ENCODE measurements at regions not wholly inside any gene's neighbourhood (a gene's known extent, or its start where the extent isn't known, plus 50 kb on each side); places are given as distances from the start of the nearest gene placed in this dataset.

- no peak for TF ChIP-seq CTCF (IDR thresholded peaks at IDR 0.05; ENCODE audit: insufficient read depth, low read length, poor library complexity, severe bottlenecking)
- Histone ChIP-seq H3K36me3 (ENCODE audit: control insufficient read depth, insufficient read depth, low read length) (no peaks in the 10 kb centered on the region), H3K27me3 (replicated peaks; ENCODE audit: control insufficient read depth, insufficient read depth, low read length) (no peaks in the 10 kb centered on the region), H3K4me3 (replicated peaks; ENCODE audit: low read depth, low read length) (no peak overlapping the region)
- no peak for DNase-seq (ENCODE audit: extremely low read depth, insufficient read length)
These were observed 276.0 kb downstream of the FOXG1 start for GRCh38 chr14:29042551-29042950.

GRCh38 chr14:29043737-29044136, 277.1 kb downstream of the FOXG1 start:
- DNase-seq (ENCODE audit: extremely low read depth, insufficient read length): no peak
- TF ChIP-seq CTCF (IDR thresholded peaks at IDR 0.05; ENCODE audit: insufficient read depth, low read length, poor library complexity, severe bottlenecking): no peak

GRCh38 chr14:29045237-29045636, 278.6 kb downstream of the FOXG1 start:
- Histone ChIP-seq H3K4me3 (replicated peaks; ENCODE audit: low read depth, low read length) (no peak overlapping the region), H3K27me3 (replicated peaks; ENCODE audit: control insufficient read depth, insufficient read depth, low read length) (no peaks in the 10 kb centered on the region), H3K36me3 (ENCODE audit: control insufficient read depth, insufficient read depth, low read length) (no peaks in the 10 kb centered on the region)
- DNase-seq (ENCODE audit: extremely low read depth, insufficient read length): no peak
- no peak for TF ChIP-seq CTCF (IDR thresholded peaks at IDR 0.05; ENCODE audit: insufficient read depth, low read length, poor library complexity, severe bottlenecking)

More at GRCh38 chr14:29043737-29044136, 277.1 kb downstream of the FOXG1 start:
- Histone ChIP-seq H3K4me3 (replicated peaks; ENCODE audit: low read depth, low read length) (no peak overlapping the region), H3K36me3 (ENCODE audit: control insufficient read depth, insufficient read depth, low read length) (no peaks in the 10 kb centered on the region), H3K27me3 (replicated peaks; ENCODE audit: control insufficient read depth, insufficient read depth, low read length) (no peaks in the 10 kb centered on the region)

- DNase-seq (ENCODE audit: extremely low read depth, insufficient read length): no peak
- no peak for TF ChIP-seq CTCF (IDR thresholded peaks at IDR 0.05; ENCODE audit: insufficient read depth, low read length, poor library complexity, severe bottlenecking)
- H3K36me3 ChIP-seq (ENCODE audit: control insufficient read depth, insufficient read depth, low read length): no peaks in the 10 kb centered on the region
These were observed 287.5 kb downstream of the FOXG1 start for GRCh38 chr14:29054119-29054518.

GRCh38 chr14:29056041-29056566, 289.5 kb downstream of the FOXG1 start:
- no peak for TF ChIP-seq CTCF (IDR thresholded peaks at IDR 0.05; ENCODE audit: insufficient read depth, low read length, poor library complexity, severe bottlenecking)
- no peak overlapping the region for H3K4me3 ChIP-seq (replicated peaks; ENCODE audit: low read depth, low read length)
- DNase-seq (ENCODE audit: extremely low read depth, insufficient read length): no peak
- H3K36me3 ChIP-seq (ENCODE audit: control insufficient read depth, insufficient read depth, low read length): no peaks in the 10 kb centered on the region
- no peaks in the 10 kb centered on the region for H3K27me3 ChIP-seq (replicated peaks; ENCODE audit: control insufficient read depth, insufficient read depth, low read length)

More at GRCh38 chr14:29054119-29054518, 287.5 kb downstream of the FOXG1 start:
- H3K27me3 ChIP-seq (replicated peaks; ENCODE audit: control insufficient read depth, insufficient read depth, low read length): no peaks in the 10 kb centered on the region
- H3K4me3 ChIP-seq (replicated peaks; ENCODE audit: low read depth, low read length): no peak overlapping the region

- TF ChIP-seq CTCF (IDR thresholded peaks at IDR 0.05; ENCODE audit: insufficient read depth, low read length, poor library complexity, severe bottlenecking): no peak
- DNase-seq (ENCODE audit: extremely low read depth, insufficient read length): no peak
- H3K36me3 ChIP-seq (ENCODE audit: control insufficient read depth, insufficient read depth, low read length): no peaks in the 10 kb centered on the region
- H3K27me3 ChIP-seq (replicated peaks; ENCODE audit: control insufficient read depth, insufficient read depth, low read length): no peaks in the 10 kb centered on the region
- no peak overlapping the region for H3K4me3 ChIP-seq (replicated peaks; ENCODE audit: low read depth, low read length)
These were observed 295.1 kb downstream of the FOXG1 start for GRCh38 chr14:29061702-29062101.
